Vagina (tissue), 2 donors: ENCODE measurements at regions not wholly inside any gene's neighbourhood (a gene's known extent, or its start where the extent isn't known, plus 50 kb on each side); places are given as distances from the start of the nearest gene placed in this dataset.

Experiments used
- DNase-seq, 2 donors: peaks; one replicate each; pipeline ENCODE4 v3.0.0-alpha.2; 2017; ENCODE audit errors: extremely low spot score in 2 of 2
- H3K27ac ChIP-seq: fragments of 200-600 bp; sonication (generic); one replicate; pipeline ENCODE4 v1.5.1; 2019
- H3K27me3 ChIP-seq: fragments of 200-600 bp; sonication (generic); one replicate; pipeline ENCODE4 v1.5.1; 2019
- H3K36me3 ChIP-seq, 2 donors: fragments of 200-600 bp; sonication (generic); one replicate each; pipeline ENCODE4 v1.5.1; 2017 to 2019
- H3K4me1 ChIP-seq: fragments of 200-600 bp; sonication (generic); one replicate; pipeline ENCODE4 v1.5.1; 2019
- H3K4me3 ChIP-seq, 2 donors: fragments of 200-600 bp; sonication (generic); 1 replicate in 1 of 2; 2 replicates in 1 of 2; pipeline ENCODE4 v1.5.1; 2016 to 2019
- H3K9me3 ChIP-seq: fragments of 200-600 bp; sonication (generic); one replicate; pipeline ENCODE4 v1.5.1; 2019
- CTCF ChIP-seq, 3 experiments: fragments of 450-650 bp in 2 of 3; fragments of 200-600 bp in 1 of 3; sonication (generic) in 1 of 3; IDR thresholded peaks; one replicate each; pipeline ENCODE4 v1.5.1; 2017 to 2019; ENCODE audit warnings: antibody characterized with exemption in 3 of 3, mild to moderate bottlenecking in 2 of 3, moderate library complexity in 2 of 3
- POLR2A ChIP-seq, 2 donors: fragments of 450-650 bp; IDR thresholded peaks; one replicate each; pipeline ENCODE4 v1.6.1; 2017; ENCODE audit warnings: antibody characterized with exemption in 2 of 2, mild to moderate bottlenecking in 2 of 2, moderate library complexity in 2 of 2
- POLR2AphosphoS5 ChIP-seq, 2 donors: sonication (generic); formaldehyde crosslinking; IDR thresholded peaks; one replicate each; pipeline ENCODE4 v1.9.0; 2017; ENCODE audit warnings: antibody characterized with exemption in 2 of 2, mild to moderate bottlenecking in 2 of 2, low read depth in 1 of 2; ENCODE audit not compliant: insufficient read depth in 1 of 2
- intact Hi-C: fragments of 100-400 bp; cut with DNase I; formaldehyde crosslinking; loops from one replicate; pipeline ENCODE4 v1.15.1; 2023

- no peak overlapping the region for H3K4me3 ChIP-seq
- H3K27ac ChIP-seq = no peak overlapping the region
- DNase-seq = no peak
These were observed 513.6 kb downstream of the METTL15 start for GRCh38 chr11:28621753-28622152.

GRCh38 chr11:28619846-28620540 lies 511.8 kb downstream of the METTL15 start:
- no peaks in the 10 kb centered on the region for H3K27me3 ChIP-seq

More at GRCh38 chr11:28621753-28622152, 513.6 kb downstream of the METTL15 start:
- Histone ChIP-seq H3K36me3 (no peaks in the 10 kb centered on the region), H3K9me3 (no peaks in the 10 kb centered on the region), H3K27me3 (no peaks in the 10 kb centered on the region), H3K4me1 (no peaks in the 10 kb centered on the region)
- intact Hi-C loops = no loop called here
- TF ChIP-seq POLR2A (IDR thresholded peaks at IDR 0.05) (no peak), POLR2AphosphoS5 (IDR thresholded peaks at IDR 0.05; ENCODE audit: insufficient read depth in 1 of 2, low read depth in 1 of 2) (no peak), CTCF (IDR thresholded peaks at IDR 0.05) (no peak)

GRCh38 chr11:28618416-28618815 lies 510.2 kb downstream of the METTL15 start:
- no peak overlapping the region for H3K27ac ChIP-seq
- intact Hi-C loops = no loop called here
- no peak overlapping the region for H3K4me3 ChIP-seq
- no peaks in the 10 kb centered on the region for H3K9me3 ChIP-seq
- TF ChIP-seq POLR2AphosphoS5 (IDR thresholded peaks at IDR 0.05; ENCODE audit: insufficient read depth in 1 of 2, low read depth in 1 of 2) = no peak
- no peak for TF ChIP-seq CTCF (IDR thresholded peaks at IDR 0.05)
- no peak for TF ChIP-seq POLR2A (IDR thresholded peaks at IDR 0.05)
- no peaks in the 10 kb centered on the region for H3K27me3 ChIP-seq
- no peaks in the 10 kb centered on the region for H3K36me3 ChIP-seq
- DNase-seq = no peak
- no peaks in the 10 kb centered on the region for H3K4me1 ChIP-seq

More at GRCh38 chr11:28619846-28620540, 511.8 kb downstream of the METTL15 start:
- TF ChIP-seq POLR2AphosphoS5 (IDR thresholded peaks at IDR 0.05; ENCODE audit: insufficient read depth in 1 of 2, low read depth in 1 of 2) (no peak), CTCF (IDR thresholded peaks at IDR 0.05) (no peak), POLR2A (IDR thresholded peaks at IDR 0.05) (no peak)
- H3K9me3 ChIP-seq = no peaks in the 10 kb centered on the region
- DNase-seq = no peak
- H3K4me3 ChIP-seq = no peak overlapping the region
- H3K36me3 ChIP-seq = no peaks in the 10 kb centered on the region
- intact Hi-C loops = no loop called here
- H3K27ac ChIP-seq = no peak overlapping the region
- no peaks in the 10 kb centered on the region for H3K4me1 ChIP-seq

GRCh38 chr11:28616160-28616965 lies 508.2 kb downstream of the METTL15 start:
- H3K36me3 ChIP-seq = no peaks in the 10 kb centered on the region
- DNase-seq = no peak
- intact Hi-C loops = no loop called here
- no peak overlapping the region for H3K4me3 ChIP-seq
- TF ChIP-seq POLR2AphosphoS5 (IDR thresholded peaks at IDR 0.05; ENCODE audit: insufficient read depth in 1 of 2, low read depth in 1 of 2) (no peak), CTCF (IDR thresholded peaks at IDR 0.05) (no peak), POLR2A (IDR thresholded peaks at IDR 0.05) (no peak)
- no peak overlapping the region for H3K27ac ChIP-seq
- H3K27me3 ChIP-seq = no peaks in the 10 kb centered on the region
- H3K4me1 ChIP-seq = no peaks in the 10 kb centered on the region
- no peaks in the 10 kb centered on the region for H3K9me3 ChIP-seq

- Histone ChIP-seq H3K4me1 (no peaks in the 10 kb centered on the region), H3K27ac (no peak overlapping the region), H3K9me3 (no peaks in the 10 kb centered on the region), H3K27me3 (no peaks in the 10 kb centered on the region), H3K36me3 (no peaks in the 10 kb centered on the region), H3K4me3 (no peak overlapping the region)
- intact Hi-C loops = no loop called here
- TF ChIP-seq POLR2A (IDR thresholded peaks at IDR 0.05) = no peak
- no peak for TF ChIP-seq CTCF (IDR thresholded peaks at IDR 0.05)
- TF ChIP-seq POLR2AphosphoS5 (IDR thresholded peaks at IDR 0.05; ENCODE audit: insufficient read depth in 1 of 2, low read depth in 1 of 2) = no peak
- DNase-seq = no peak
These were observed 507.4 kb downstream of the METTL15 start for GRCh38 chr11:28615542-28615941.
